ENCODE measurements at regions not wholly inside any gene's neighbourhood (a gene's known extent, or its start where the extent isn't known, plus 50 kb on each side); places are given as distances from the start of the nearest gene placed in this dataset.

GRCh38 chr7:106347229-106347833 lies 62.5 kb upstream of the NAMPT start:
- POLR2A ChIA-PET = no interaction called here
- CTCF ChIA-PET = interaction anchor here (0.8 to 1.1 kb wide), 2 partner anchors 17 to 20 kb away, joined by 3 read pairs; no protein-coding TSS in a partner anchor

GRCh38 chr7:106346678-106347217 lies 62.0 kb upstream of the NAMPT start:
- Histone ChIP-seq H3K4me3 (ENCODE audit: low read depth, low read length) (no peak overlapping the region), H3K27me3 (ENCODE audit: control insufficient read depth, insufficient read depth, low read length) (peaks cover 3% of the 10 kb centered on the region; the same call in 1 of the 2 replicates), H3K36me3 (ENCODE audit: control insufficient read depth, insufficient read depth, low read length) (no peaks in the 10 kb centered on the region)
- CTCF ChIA-PET = interaction anchor here (0.8 to 1.1 kb wide), 2 partner anchors 17 to 20 kb away, joined by 3 read pairs; no protein-coding TSS in a partner anchor
- no peak for TF ChIP-seq CTCF (IDR thresholded peaks at IDR 0.05; ENCODE audit: insufficient read depth, low read depth, low read length)
- POLR2A ChIA-PET = no interaction called here
- DNase-seq (ENCODE audit: low read depth) = peak; percentile 79

More at GRCh38 chr7:106347229-106347833, 62.5 kb upstream of the NAMPT start:
- DNase-seq (ENCODE audit: low read depth) = no peak
- Histone ChIP-seq H3K36me3 (ENCODE audit: control insufficient read depth, insufficient read depth, low read length) (no peaks in the 10 kb centered on the region), H3K4me3 (ENCODE audit: low read depth, low read length) (no peak overlapping the region), H3K27me3 (ENCODE audit: control insufficient read depth, insufficient read depth, low read length) (peaks cover 3% of the 10 kb centered on the region; the same call in 1 of the 2 replicates)
- TF ChIP-seq CTCF (IDR thresholded peaks at IDR 0.05; ENCODE audit: insufficient read depth, low read depth, low read length) = no peak

- H3K4me3 ChIP-seq (ENCODE audit: low read depth, low read length) = no peak overlapping the region
- POLR2A ChIA-PET = no interaction called here
- no peak for TF ChIP-seq CTCF (IDR thresholded peaks at IDR 0.05; ENCODE audit: insufficient read depth, low read depth, low read length)
- DNase-seq (ENCODE audit: low read depth) = no peak
- peaks cover 3% of the 10 kb centered on the region; the same call in 1 of the 2 replicates for H3K27me3 ChIP-seq (ENCODE audit: control insufficient read depth, insufficient read depth, low read length)
- CTCF ChIA-PET = no interaction called here
- H3K36me3 ChIP-seq (ENCODE audit: control insufficient read depth, insufficient read depth, low read length) = no peaks in the 10 kb centered on the region
Observed at GRCh38 chr7:106346167-106346677, 61.4 kb upstream of the NAMPT start.

- ChIA-PET POLR2A (no interaction called here), CTCF (interaction anchor here (1.3 kb wide), 1 partner anchor 20 kb away, joined by 4 read pairs; no protein-coding TSS in a partner anchor)
- no peaks in the 10 kb centered on the region for H3K36me3 ChIP-seq (ENCODE audit: control insufficient read depth, insufficient read depth, low read length)
- peaks cover 3% of the 10 kb centered on the region; the same call in 1 of the 2 replicates for H3K27me3 ChIP-seq (ENCODE audit: control insufficient read depth, insufficient read depth, low read length)
- TF ChIP-seq CTCF (IDR thresholded peaks at IDR 0.05; ENCODE audit: insufficient read depth, low read depth, low read length) = no peak
- no peak for DNase-seq (ENCODE audit: low read depth)
- no peak overlapping the region for H3K4me3 ChIP-seq (ENCODE audit: low read depth, low read length)
Observed at GRCh38 chr7:106345421-106346166, 60.8 kb upstream of the NAMPT start.

GRCh38 chr7:106344861-106345260 lies 60.1 kb upstream of the NAMPT start:
- no peaks in the 10 kb centered on the region for H3K36me3 ChIP-seq (ENCODE audit: control insufficient read depth, insufficient read depth, low read length)
- no peak overlapping the region for H3K4me3 ChIP-seq (ENCODE audit: low read depth, low read length)
- no peak for DNase-seq (ENCODE audit: low read depth)
- TF ChIP-seq CTCF (IDR thresholded peaks at IDR 0.05; ENCODE audit: insufficient read depth, low read depth, low read length) = no peak
- H3K27me3 ChIP-seq (ENCODE audit: control insufficient read depth, insufficient read depth, low read length) = peaks cover 3% of the 10 kb centered on the region; the same call in 1 of the 2 replicates
- ChIA-PET POLR2A (no interaction called here), CTCF (interaction anchor here (1.3 kb wide), 1 partner anchor 20 kb away, joined by 4 read pairs; no protein-coding TSS in a partner anchor)
